CD14-positive monocyte (primary cell): ENCODE measurements at regions not wholly inside any gene's neighbourhood (a gene's known extent, or its start where the extent isn't known, plus 50 kb on each side); places are given as distances from the start of the nearest gene placed in this dataset.

Experiments
- DNase-seq, 3 donors: peaks; one replicate each; pipeline ENCODE4 v3.0.0-alpha.2; 2011 to 2022
- H2AFZ ChIP-seq: 2 replicates; pipeline ENCODE4 v1.6.0; 2012; ENCODE audit warnings: mild to moderate bottlenecking, low read depth, low read length, inconsistent platforms; ENCODE audit not compliant: insufficient read depth, poor library complexity, severe bottlenecking
- H3K27ac ChIP-seq, 2 donors: 1 replicate in 1 of 2; 2 replicates in 1 of 2; pipeline ENCODE4 v1.5.1; 2012 to 2013; ENCODE audit warnings: low read length in 2 of 2, control low read depth in 1 of 2, inconsistent platforms in 1 of 2, low read depth in 1 of 2, mild to moderate bottlenecking in 1 of 2
- H3K27me3 ChIP-seq, 2 donors: one replicate each; pipeline versions ENCODE4 v1.6.0 to v1.6.1; 2011 to 2013; ENCODE audit warnings: low read length in 2 of 2; ENCODE audit not compliant: control insufficient read depth in 2 of 2, insufficient read depth in 2 of 2
- H3K36me3 ChIP-seq, 2 donors: replicated peaks in 1 of 2; 1 replicate in 1 of 2; 2 replicates in 1 of 2; pipeline versions ENCODE4 v1.5.1 to v1.6.1; 2012 to 2013; ENCODE audit warnings: low read length in 2 of 2, control low read depth in 1 of 2, inconsistent platforms in 1 of 2, mild to moderate bottlenecking in 1 of 2; ENCODE audit not compliant: insufficient read depth in 2 of 2, control insufficient read depth in 1 of 2
- H3K4me1 ChIP-seq, 2 donors: 1 replicate in 1 of 2; 2 replicates in 1 of 2; pipeline versions ENCODE4 v1.5.1 to v1.6.1; 2012 to 2013; ENCODE audit warnings: low read length in 2 of 2, control low read depth in 1 of 2, inconsistent platforms in 1 of 2, mild to moderate bottlenecking in 1 of 2, moderate library complexity in 1 of 2; ENCODE audit not compliant: insufficient read depth in 2 of 2, control insufficient read depth in 1 of 2
- H3K4me2 ChIP-seq: replicated peaks from 2 replicates; pipeline ENCODE3; 2012; ENCODE audit warnings: low read length, moderate library complexity, mild to moderate bottlenecking; ENCODE audit not compliant: poor library complexity, severe bottlenecking; ENCODE audit errors: extremely low read depth
- H3K4me3 ChIP-seq, 3 experiments: fragments of 200-600 bp in 1 of 3; sonication (generic) in 1 of 3; replicated peaks in 1 of 3; 1 replicate in 2 of 3; 2 replicates in 1 of 3; pipeline ENCODE4 v1.5.1; 2011 to 2013; ENCODE audit warnings: low read length in 3 of 3, mild to moderate bottlenecking in 3 of 3, control low read depth in 2 of 3, low read depth in 2 of 3, inconsistent platforms in 1 of 3, moderate library complexity in 1 of 3
- H3K79me2 ChIP-seq: 2 replicates; pipeline ENCODE4 v1.6.0; 2012; ENCODE audit warnings: mild to moderate bottlenecking, control low read depth, inconsistent platforms, low read length, moderate library complexity; ENCODE audit not compliant: insufficient read depth
- H3K9ac ChIP-seq: 2 replicates; pipeline ENCODE4 v1.6.0; 2017; ENCODE audit warnings: low read length, mild to moderate bottlenecking; ENCODE audit not compliant: insufficient read depth, poor library complexity, severe bottlenecking
- H3K9me3 ChIP-seq, 2 donors: replicated peaks in 1 of 2; 1 replicate in 1 of 2; 2 replicates in 1 of 2; pipeline versions ENCODE4 v1.5.1 to v1.6.1; 2012 to 2013; ENCODE audit warnings: low read length in 2 of 2, control low read depth in 1 of 2; ENCODE audit not compliant: control insufficient read depth in 1 of 2, insufficient read depth in 1 of 2
- H4K20me1 ChIP-seq: 2 replicates; pipeline ENCODE4 v1.6.0; 2012; ENCODE audit warnings: mild to moderate bottlenecking, low read length, control low read depth, moderate library complexity; ENCODE audit not compliant: insufficient read depth
- H3K27ac Mint-ChIP-seq, 7 donors: one replicate each; pipeline ENCODE4 v1.8.0; 2020; ENCODE audit warnings: mild to moderate bottlenecking in 7 of 7, mixed read lengths in 7 of 7, moderate library complexity in 6 of 7, inconsistent platforms in 2 of 7
- H3K27me3 Mint-ChIP-seq, 3 donors: one replicate each; pipeline ENCODE4 v1.8.0; 2021 to 2022; ENCODE audit warnings: low read depth in 3 of 3, mild to moderate bottlenecking in 3 of 3, mixed read lengths in 3 of 3, moderate library complexity in 3 of 3, inconsistent platforms in 1 of 3
- H3K36me3 Mint-ChIP-seq, 2 donors: one replicate each; pipeline ENCODE4 v1.8.0; 2020; ENCODE audit warnings: mixed read lengths in 2 of 2, inconsistent platforms in 1 of 2, mild to moderate bottlenecking in 1 of 2
- H3K4me1 Mint-ChIP-seq: one replicate; pipeline ENCODE4 v1.8.0; 2020; ENCODE audit warnings: mild to moderate bottlenecking, mixed read lengths
- H3K4me3 Mint-ChIP-seq, 2 donors: one replicate each; pipeline ENCODE4 v1.8.0; 2020; ENCODE audit warnings: mild to moderate bottlenecking in 2 of 2, mixed read lengths in 2 of 2, moderate library complexity in 1 of 2
- H3K9me3 Mint-ChIP-seq, 7 donors: one replicate each; pipeline ENCODE4 v1.8.0; 2020 to 2022; ENCODE audit warnings: mixed read lengths in 7 of 7, mild to moderate bottlenecking in 6 of 7, moderate library complexity in 6 of 7, inconsistent platforms in 2 of 7
- WGBS: methylation state at CpG from one replicate; pipeline ENCODE4 v1.1.5; 2013; ENCODE audit warnings: missing lambda C conversion rate; ENCODE audit not compliant: insufficient coverage; 5-methylcytosine and 5-hydroxymethylcytosine counted together
- intact Hi-C, 2 donors: fragments of 100-400 bp; cut with micrococcal nuclease; formaldehyde crosslinking; loops; one replicate each; pipeline versions ENCODE4 v1.15.0 to v1.15.1; 2023
- TF ChIP-seq, protein P1 (sequence below): fragments of 200-600 bp; IDR thresholded peaks from one replicate; pipeline ENCODE4 v1.8.0; 2022; ENCODE audit warnings: antibody characterized with exemption, mild to moderate bottlenecking

DNA sequence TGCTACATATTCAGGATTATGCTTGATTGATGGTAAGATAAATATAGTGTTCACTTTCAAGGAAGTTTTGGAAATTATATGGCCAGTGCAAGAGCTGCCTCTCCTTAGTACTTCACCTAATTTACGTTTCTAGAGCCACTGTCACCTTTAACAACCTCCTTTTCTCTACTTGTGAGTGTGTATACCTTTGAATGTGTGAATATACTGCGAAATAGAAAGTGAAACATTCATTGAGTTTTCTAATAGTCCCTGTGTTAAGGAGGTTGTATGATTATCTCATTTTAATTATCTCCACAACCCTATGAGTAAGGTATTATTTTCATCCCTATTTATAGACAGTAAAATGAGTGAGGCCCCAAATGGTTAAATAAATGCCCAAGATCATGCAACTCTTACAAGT lies 1050.5 kb downstream of the XPNPEP1 start:
- H3K27ac ChIP-seq, result no peak overlapping the region
- no peak for DNase-seq
- no peaks in the 10 kb centered on the region for H4K20me1 ChIP-seq
- no peaks in the 10 kb centered on the region for H3K4me1 ChIP-seq
- no peak overlapping the region for H3K9ac ChIP-seq
- peaks cover 0 to 2% (median 0%) of the 10 kb centered on the region in 7 donors for H3K9me3 Mint-ChIP-seq
- no peaks in the 10 kb centered on the region for H3K9me3 ChIP-seq
- TF ChIP-seq, protein P1, sequence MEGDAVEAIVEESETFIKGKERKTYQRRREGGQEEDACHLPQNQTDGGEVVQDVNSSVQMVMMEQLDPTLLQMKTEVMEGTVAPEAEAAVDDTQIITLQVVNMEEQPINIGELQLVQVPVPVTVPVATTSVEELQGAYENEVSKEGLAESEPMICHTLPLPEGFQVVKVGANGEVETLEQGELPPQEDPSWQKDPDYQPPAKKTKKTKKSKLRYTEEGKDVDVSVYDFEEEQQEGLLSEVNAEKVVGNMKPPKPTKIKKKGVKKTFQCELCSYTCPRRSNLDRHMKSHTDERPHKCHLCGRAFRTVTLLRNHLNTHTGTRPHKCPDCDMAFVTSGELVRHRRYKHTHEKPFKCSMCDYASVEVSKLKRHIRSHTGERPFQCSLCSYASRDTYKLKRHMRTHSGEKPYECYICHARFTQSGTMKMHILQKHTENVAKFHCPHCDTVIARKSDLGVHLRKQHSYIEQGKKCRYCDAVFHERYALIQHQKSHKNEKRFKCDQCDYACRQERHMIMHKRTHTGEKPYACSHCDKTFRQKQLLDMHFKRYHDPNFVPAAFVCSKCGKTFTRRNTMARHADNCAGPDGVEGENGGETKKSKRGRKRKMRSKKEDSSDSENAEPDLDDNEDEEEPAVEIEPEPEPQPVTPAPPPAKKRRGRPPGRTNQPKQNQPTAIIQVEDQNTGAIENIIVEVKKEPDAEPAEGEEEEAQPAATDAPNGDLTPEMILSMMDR, result no peak
- no peaks in the 10 kb centered on the region for H3K27me3 Mint-ChIP-seq
- no peak overlapping the region for H3K4me3 Mint-ChIP-seq
- WGBS, result no CpG with 5 or more reads among the region's 2 CpGs
- no peaks in the 10 kb centered on the region for H3K36me3 Mint-ChIP-seq
- no peaks in the 10 kb centered on the region for H3K4me1 Mint-ChIP-seq
- no peak overlapping the region for H3K27ac Mint-ChIP-seq
- H3K27me3 ChIP-seq, result no peaks in the 10 kb centered on the region
- no peak overlapping the region for H2AFZ ChIP-seq
- no peak overlapping the region for H3K4me2 ChIP-seq
- no peaks in the 10 kb centered on the region for H3K79me2 ChIP-seq
- intact Hi-C loops, result no loop called here
- no peak overlapping the region for H3K4me3 ChIP-seq
- H3K36me3 ChIP-seq, result no peaks in the 10 kb centered on the region

DNA sequence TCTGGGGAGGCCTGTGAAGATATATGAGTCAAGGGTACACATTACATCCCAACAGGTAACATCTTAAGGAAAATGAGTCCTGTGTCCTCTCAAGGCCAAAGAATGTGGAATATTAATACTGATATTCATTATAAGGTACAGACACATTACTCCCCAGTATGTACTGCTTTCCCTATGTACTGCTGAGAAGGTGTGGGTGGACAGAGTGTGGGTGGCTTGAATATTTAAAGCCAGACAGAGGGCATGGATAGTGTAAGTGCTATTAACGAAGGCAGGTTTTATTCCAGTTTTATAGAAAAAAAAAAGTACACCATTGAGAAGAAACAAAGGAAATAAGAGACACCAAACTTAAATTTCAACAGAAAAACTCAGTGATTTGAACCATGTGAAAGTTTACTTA lies 1054.4 kb downstream of the XPNPEP1 start:
- Histone ChIP-seq H3K27me3 (no peaks in the 10 kb centered on the region), H4K20me1 (no peaks in the 10 kb centered on the region), H3K4me3 (no peak overlapping the region), H2AFZ (no peak overlapping the region), H3K36me3 (no peaks in the 10 kb centered on the region), H3K4me2 (no peak overlapping the region), H3K27ac (no peak overlapping the region), H3K4me1 (no peaks in the 10 kb centered on the region), H3K79me2 (no peaks in the 10 kb centered on the region), H3K9me3 (peaks cover 0 to 4% of the 10 kb centered on the region in 2 donors), H3K9ac (no peak overlapping the region)
- H3K36me3 Mint-ChIP-seq, result no peaks in the 10 kb centered on the region
- no peak overlapping the region for H3K4me3 Mint-ChIP-seq
- no peaks in the 10 kb centered on the region for H3K27me3 Mint-ChIP-seq
- intact Hi-C loops, result no loop called here
- peaks cover 0 to 2% (median 2%) of the 10 kb centered on the region in 7 donors for H3K9me3 Mint-ChIP-seq
- no CpG with 5 or more reads among the region's 1 CpG for WGBS
- no peaks in the 10 kb centered on the region for H3K4me1 Mint-ChIP-seq
- no peak overlapping the region for H3K27ac Mint-ChIP-seq
- no peak for DNase-seq
- TF ChIP-seq, protein P1, result no peak
